IMR-90 (cell line): ENCODE measurements at regions not wholly inside any gene's neighbourhood (a gene's known extent, or its start where the extent isn't known, plus 50 kb on each side); places are given as distances from the start of the nearest gene placed in this dataset.

ENCODE experiments used
- ATAC-seq: fragments of 200-7000 bp; cut with Tn5 transposase; 2 replicates; pipeline ENCODE4 v1.9.1; 2020; ENCODE audit warnings: low read depth, mild to moderate bottlenecking, moderate library complexity
- BruUV-seq: library from RNA; stranded (reverse); fragments of 400-500 nt; replicated peaks from 2 replicates; lab custom pipeline; 2021; lab: Mats Ljungman, UMichigan
- CTCF ChIA-PET: fragments of 300-600 bp; formaldehyde crosslinking; extraction: SDS; loops from one replicate; lab custom pipeline; 2021; ENCODE audit warnings: antibody characterized with exemption; lab: Yijun Ruan, JAX
- POLR2A ChIA-PET: fragments of 300-600 bp; sonication (Branson Sonifier 250); formaldehyde crosslinking; loops from one replicate; lab custom pipeline; 2022; ENCODE audit warnings: antibody characterized with exemption; ENCODE audit not compliant: unreplicated experiment; lab: Charles Lee
- DNase-seq: peaks from one replicate; pipeline ENCODE4 v3.0.0; 2013
- H2AFZ ChIP-seq: replicated peaks from 2 replicates; pipeline ENCODE3; 2013; ENCODE audit warnings: low read length, mild to moderate bottlenecking; ENCODE audit not compliant: poor library complexity
- H2AK5ac ChIP-seq: 2 replicates; pipeline ENCODE4 v1.6.1; 2013; ENCODE audit warnings: low read depth, low read length, inconsistent platforms
- H2AK9ac ChIP-seq: replicated peaks from 2 replicates; pipeline ENCODE3; 2013; ENCODE audit warnings: mild to moderate bottlenecking, low read depth, low read length, moderate library complexity; ENCODE audit not compliant: poor library complexity
- H2BK120ac ChIP-seq: 2 replicates; pipeline ENCODE4 v1.6.1; 2013; ENCODE audit warnings: low read depth, low read length, inconsistent platforms
- H2BK15ac ChIP-seq: 3 replicates; pipeline ENCODE4 v1.6.1; 2013; ENCODE audit warnings: low read depth, low read length, inconsistent platforms
- H2BK20ac ChIP-seq: 2 replicates; pipeline ENCODE4 v1.6.1; 2013; ENCODE audit warnings: low read depth, mild to moderate bottlenecking, inconsistent platforms, low read length, moderate library complexity
- H2BK5ac ChIP-seq: 2 replicates; pipeline ENCODE4 v1.6.1; 2013; ENCODE audit warnings: mild to moderate bottlenecking, low read depth, low read length, inconsistent platforms; ENCODE audit not compliant: poor library complexity, severe bottlenecking
- H3K14ac ChIP-seq: replicated peaks from 2 replicates; pipeline ENCODE4 v1.6.1; 2013; ENCODE audit warnings: low read depth, low read length, inconsistent platforms
- H3K18ac ChIP-seq: 2 replicates; pipeline ENCODE4 v1.6.1; 2013; ENCODE audit warnings: low read depth, low read length, control low read depth
- H3K23ac ChIP-seq: 2 replicates; pipeline ENCODE4 v1.6.1; 2013; ENCODE audit warnings: low read depth, low read length, inconsistent platforms
- H3K27ac ChIP-seq: 2 replicates; pipeline ENCODE4 v1.5.1; 2013; ENCODE audit warnings: mild to moderate bottlenecking, control low read depth, low read length; ENCODE audit not compliant: insufficient read depth
- H3K27me3 ChIP-seq: 2 replicates; pipeline ENCODE4 v1.6.1; 2013; ENCODE audit warnings: low read length; ENCODE audit not compliant: control insufficient read depth, insufficient read depth
- H3K36me3 ChIP-seq: 2 replicates; pipeline ENCODE4 v1.6.1; 2013; ENCODE audit warnings: low read length, mixed read lengths; ENCODE audit not compliant: control insufficient read depth, insufficient read depth
- H3K4ac ChIP-seq: 2 replicates; pipeline ENCODE4 v1.6.1; 2013; ENCODE audit warnings: low read depth, low read length, inconsistent platforms
- H3K4me1 ChIP-seq: 2 replicates; pipeline ENCODE4 v1.6.1; 2013; ENCODE audit warnings: low read length, mixed read lengths; ENCODE audit not compliant: control insufficient read depth, insufficient read depth
- H3K4me2 ChIP-seq: 2 replicates; pipeline ENCODE4 v1.6.1; 2013; ENCODE audit warnings: low read depth, mild to moderate bottlenecking, control low read depth, low read length, moderate library complexity
- H3K4me3 ChIP-seq: 2 replicates; pipeline ENCODE4 v1.5.1; 2013; ENCODE audit warnings: low read depth, mild to moderate bottlenecking, control low read depth, low read length, moderate library complexity; ENCODE audit not compliant: insufficient read depth
- H3K56ac ChIP-seq: 2 replicates; pipeline ENCODE4 v1.6.1; 2013; ENCODE audit warnings: low read length, inconsistent platforms; ENCODE audit not compliant: insufficient read depth; ENCODE audit errors: extremely low read depth
- H3K79me1 ChIP-seq, 2 experiments: 2 replicates each; pipeline ENCODE4 v1.6.1; 2013; ENCODE audit warnings: low read length in 2 of 2, inconsistent platforms in 1 of 2, low read depth in 1 of 2
- H3K9ac ChIP-seq: 2 replicates; pipeline ENCODE4 v1.6.1; 2013; ENCODE audit warnings: low read depth, low read length, control low read depth
- H3K9me1 ChIP-seq: 2 replicates; pipeline ENCODE4 v1.6.1; 2013; ENCODE audit warnings: low read length, inconsistent platforms; ENCODE audit not compliant: insufficient read depth
- H3K9me3 ChIP-seq: 2 replicates; pipeline ENCODE4 v1.6.1; 2013; ENCODE audit warnings: low read length; ENCODE audit not compliant: control insufficient read depth, insufficient read depth
- H4K20me1 ChIP-seq: 2 replicates; pipeline ENCODE4 v1.6.1; 2013; ENCODE audit warnings: low read length, inconsistent platforms; ENCODE audit not compliant: insufficient read depth
- H4K5ac ChIP-seq: 2 replicates; pipeline ENCODE4 v1.6.1; 2013; ENCODE audit warnings: mild to moderate bottlenecking, low read depth, low read length, control low read depth
- H4K8ac ChIP-seq, 2 experiments: 2 replicates each; pipeline ENCODE4 v1.6.1; 2013; ENCODE audit warnings: low read depth in 2 of 2, low read length in 2 of 2, control low read depth in 1 of 2, inconsistent platforms in 1 of 2
- H4K91ac ChIP-seq: 2 replicates; pipeline ENCODE4 v1.6.1; 2013; ENCODE audit warnings: low read depth, low read length, inconsistent platforms; ENCODE audit not compliant: insufficient read depth
- CEBPB ChIP-seq: IDR thresholded peaks from 2 replicates; pipeline ENCODE4 v1.6.1; 2012; ENCODE audit warnings: low read depth, low read length, improper control_type of control experiment
- POLR2A ChIP-seq: IDR thresholded peaks from 2 replicates; pipeline ENCODE4 v1.6.1; 2012; ENCODE audit warnings: mild to moderate bottlenecking, low read depth, low read length
- WGBS, 2 experiments: methylation state at CpG; one replicate each; pipeline versions ENCODE4 v1.1.5 to v1.1.7; 2013; ENCODE audit warnings: missing lambda C conversion rate in 2 of 2; ENCODE audit not compliant: insufficient read length in 1 of 2; ENCODE audit errors: extremely low coverage in 2 of 2; 5-methylcytosine and 5-hydroxymethylcytosine counted together
- dilution Hi-C: fragments of 300-500 bp; cut with HindIII; formaldehyde crosslinking; loops from one replicate; pipeline ENCODE4 v1.14.3; 2018; ENCODE audit warnings: low sequenced_read_pairs; ENCODE audit not compliant: unreplicated experiment
- in situ Hi-C: fragments of 300-500 bp; cut with MboI; formaldehyde crosslinking; loops from 3 replicates; pipeline ENCODE4 v1.14.3; 2019; ENCODE audit warnings: low sequenced_read_pairs, inconsistent platforms, mixed read lengths
- intact Hi-C: fragments of 100-400 bp; cut with micrococcal nuclease; formaldehyde crosslinking; loops from 2 replicates; pipeline ENCODE4 v1.10.0; 2022

DNA sequence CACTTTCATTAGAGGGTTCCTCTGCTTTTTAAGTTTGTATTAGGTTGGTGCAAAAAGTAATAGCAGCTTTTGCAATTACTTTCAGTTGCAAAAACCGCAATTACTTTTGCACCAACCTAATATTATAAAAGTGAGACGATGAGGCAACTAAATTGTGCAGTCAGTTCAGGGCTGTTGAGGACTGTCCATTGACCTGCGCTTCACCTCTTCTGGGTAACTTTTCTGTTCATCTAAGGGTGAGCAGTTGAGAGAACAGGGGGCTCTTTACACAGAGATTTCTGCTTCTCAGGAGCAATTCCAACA lies 191.3 kb downstream of the AACS start:
- no peak overlapping the region for H3K4ac ChIP-seq
- H3K56ac ChIP-seq: no peak overlapping the region
- no peak overlapping the region for H4K5ac ChIP-seq
- no peak overlapping the region for H2AK9ac ChIP-seq
- H3K79me1 ChIP-seq: no peaks in the 10 kb centered on the region
- H3K36me3 ChIP-seq: no peaks in the 10 kb centered on the region
- no peak overlapping the region for H4K8ac ChIP-seq
- no peak for DNase-seq
- no peak overlapping the region for H2BK15ac ChIP-seq
- H3K18ac ChIP-seq: no peak overlapping the region
- peaks cover 13% of the 10 kb centered on the region; the same call in 1 of the 2 replicates for H3K9me3 ChIP-seq
- H2BK20ac ChIP-seq: no peak overlapping the region
- ATAC-seq: no peak
- TF ChIP-seq POLR2A (no peak), CEBPB (no peak)
- intact Hi-C loops: no loop called here
- H3K9ac ChIP-seq: no peak overlapping the region
- in situ Hi-C loops: no loop called here
- no peak overlapping the region for H2AK5ac ChIP-seq
- no peak overlapping the region for H2AFZ ChIP-seq
- H3K9me1 ChIP-seq: no peaks in the 10 kb centered on the region
- H3K4me1 ChIP-seq: no peaks in the 10 kb centered on the region
- no peak overlapping the region for H4K91ac ChIP-seq
- no CpG with 5 or more reads among the region's 3 CpGs for WGBS, 2 experiments
- no peak overlapping the region for H3K4me2 ChIP-seq
- H2BK120ac ChIP-seq: no peak overlapping the region
- H3K23ac ChIP-seq: no peak overlapping the region
- dilution Hi-C loops: no loop called here
- H3K27ac ChIP-seq: no peak overlapping the region
- no peak overlapping the region for H2BK5ac ChIP-seq
- no peaks in the 10 kb centered on the region for H4K20me1 ChIP-seq
- no peak overlapping the region for H3K14ac ChIP-seq
- ChIA-PET CTCF (no interaction called here), POLR2A (no interaction called here)
- no peaks in the 10 kb centered on the region for H3K27me3 ChIP-seq
- BruUV-seq: no TSS peak
- no peak overlapping the region for H3K4me3 ChIP-seq
